NCI-H460 (cell line): ENCODE measurements at regions not wholly inside any gene's neighbourhood (a gene's known extent, or its start where the extent isn't known, plus 50 kb on each side); places are given as distances from the start of the nearest gene placed in this dataset.

Source experiments
- DNase-seq: peaks from one replicate; pipeline ENCODE4 v3.0.0-alpha.2; 2016; ENCODE audit warnings: low read depth; ENCODE audit errors: extremely low read depth

GRCh38 chrX:141641138-141641537 is 51.6 kb downstream of the SPANXA2 start:
- DNase-seq: no peak

- DNase-seq: peak; percentile 29
Measured at GRCh38 chrX:141642979-141643378, 53.5 kb downstream of the SPANXA2 start.
